CD4-positive, alpha-beta T cell treated with Interleukin-6 for 4 hours (primary cell): ENCODE measurements at regions not wholly inside any gene's neighbourhood (a gene's known extent, or its start where the extent isn't known, plus 50 kb on each side); places are given as distances from the start of the nearest gene placed in this dataset.
A peak's percentile ranks its signal among the peaks of the same experiment; 100 is the strongest.

Experiments used
- DNase-seq: peaks from one replicate; pipeline ENCODE4 v3.0.0-alpha.2; 2020; ENCODE audit warnings: mixed read lengths

- no peak for DNase-seq
Measured at GRCh38 chr6:181049-181654, 111.1 kb upstream of the DUSP22 start.

GRCh38 chr6:183668-184067 is 108.6 kb upstream of the DUSP22 start:
- DNase-seq, result no peak

- DNase-seq, result no peak
Measured at GRCh38 chr6:184161-184700, 108.1 kb upstream of the DUSP22 start.

GRCh38 chr6:186340-186965 is 105.8 kb upstream of the DUSP22 start:
- DNase-seq, result no peak

GRCh38 chr6:187210-187861 is 105.0 kb upstream of the DUSP22 start:
- DNase-seq, result no peak

GRCh38 chr6:188821-189655 is 103.2 kb upstream of the DUSP22 start:
- DNase-seq, result peak; percentile 83

- DNase-seq, result no peak
Measured at GRCh38 chr6:189676-190075, 102.6 kb upstream of the DUSP22 start.

GRCh38 chr6:190596-191395 is 101.5 kb upstream of the DUSP22 start:
- DNase-seq, result peak; percentile 33

- DNase-seq, result no peak
Measured at GRCh38 chr6:191487-192312, 100.6 kb upstream of the DUSP22 start.

GRCh38 chr6:192313-192664 is 100.0 kb upstream of the DUSP22 start:
- no peak for DNase-seq

- no peak for DNase-seq
Measured at GRCh38 chr6:193180-193579, 99.1 kb upstream of the DUSP22 start.

- DNase-seq, result peak; percentile 43
Measured at GRCh38 chr6:193773-194310, 98.4 kb upstream of the DUSP22 start.

- DNase-seq, result peak; percentile 66
Measured at GRCh38 chr6:195861-196360, 96.4 kb upstream of the DUSP22 start.

GRCh38 chr6:196543-196942 is 95.7 kb upstream of the DUSP22 start:
- DNase-seq, result no peak

- no peak for DNase-seq
Measured at GRCh38 chr6:203661-204060, 88.6 kb upstream of the DUSP22 start.

- no peak for DNase-seq
Measured at GRCh38 chr6:206264-206663, 86.0 kb upstream of the DUSP22 start.

- DNase-seq, result no peak
Measured at GRCh38 chr6:208364-208763, 83.9 kb upstream of the DUSP22 start.

- DNase-seq, result no peak
Measured at GRCh38 chr6:208938-209337, 83.3 kb upstream of the DUSP22 start.

- DNase-seq, result peak; percentile 73
Measured at GRCh38 chr6:209432-210103, 82.7 kb upstream of the DUSP22 start.

- DNase-seq, result no peak
Measured at GRCh38 chr6:210104-210456, 82.2 kb upstream of the DUSP22 start.
